GM19351 (cell line): ENCODE measurements at regions not wholly inside any gene's neighbourhood (a gene's known extent, or its start where the extent isn't known, plus 50 kb on each side); places are given as distances from the start of the nearest gene placed in this dataset.

ENCODE experiments used
- ATAC-seq: cut with Tn5 transposase; IDR thresholded peaks from one replicate; pipeline ENCODE4 v1.9.1; 2021; ENCODE audit warnings: mild to moderate bottlenecking, moderate library complexity; ENCODE audit not compliant: unreplicated experiment

DNA sequence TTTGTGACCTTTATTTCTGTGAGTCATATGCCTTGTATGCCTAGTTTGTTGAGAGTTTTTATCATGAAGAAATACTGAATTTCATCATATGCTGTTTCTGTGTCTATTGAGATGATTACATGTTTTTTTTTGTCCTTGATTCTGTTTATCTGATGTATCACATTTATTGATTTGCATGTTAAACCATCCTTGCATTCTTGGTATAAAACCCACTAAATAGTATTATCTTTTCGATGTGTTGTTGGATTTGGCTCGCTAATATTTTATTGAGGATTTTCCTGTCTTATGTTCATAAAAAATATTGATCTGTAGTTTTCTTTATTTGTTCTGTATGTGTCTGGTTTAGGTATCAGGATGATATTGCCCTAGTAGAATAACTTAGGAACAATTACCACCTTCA is 164.7 kb upstream of the CHRM3 start:
- no peak for ATAC-seq

DNA sequence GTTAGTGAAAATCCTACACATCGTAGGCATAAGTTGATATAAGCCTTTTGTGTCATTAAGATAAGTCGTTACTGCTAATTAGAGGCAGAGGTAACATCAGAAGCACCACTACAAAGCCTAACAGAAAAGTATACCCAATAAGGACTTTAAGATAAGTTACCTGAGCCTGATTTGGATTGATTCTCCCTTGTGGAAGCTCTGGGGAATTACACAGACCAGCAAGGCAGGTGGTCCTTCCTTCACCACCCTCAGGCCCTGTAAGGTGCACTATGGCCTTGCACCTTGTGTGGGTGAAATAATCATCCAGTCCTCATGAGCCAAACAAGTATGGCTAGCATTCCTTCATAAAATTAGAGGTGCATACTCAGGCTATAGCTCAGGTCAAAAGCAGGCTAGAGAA is 166.7 kb upstream of the CHRM3 start:
- no peak for ATAC-seq

DNA sequence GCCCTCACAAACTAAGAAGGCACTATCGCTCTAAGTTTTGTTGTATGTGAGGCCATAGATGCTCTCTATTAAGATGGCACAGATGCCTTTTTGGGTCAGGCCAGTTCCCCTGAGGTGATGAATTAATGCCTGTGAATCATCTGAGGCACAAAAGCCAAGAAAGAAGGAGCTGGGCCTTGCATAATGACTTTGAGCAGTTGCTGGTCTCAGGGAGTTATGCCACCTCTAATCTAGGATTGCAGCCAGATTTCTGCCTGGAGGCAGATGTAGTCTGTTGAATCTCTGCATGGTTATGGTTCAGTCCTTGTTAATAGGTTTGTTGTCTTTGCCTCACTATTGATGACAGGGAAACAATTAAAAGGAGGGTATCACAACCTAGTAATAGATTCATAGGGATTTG is 168.1 kb upstream of the CHRM3 start:
- ATAC-seq: no peak

DNA sequence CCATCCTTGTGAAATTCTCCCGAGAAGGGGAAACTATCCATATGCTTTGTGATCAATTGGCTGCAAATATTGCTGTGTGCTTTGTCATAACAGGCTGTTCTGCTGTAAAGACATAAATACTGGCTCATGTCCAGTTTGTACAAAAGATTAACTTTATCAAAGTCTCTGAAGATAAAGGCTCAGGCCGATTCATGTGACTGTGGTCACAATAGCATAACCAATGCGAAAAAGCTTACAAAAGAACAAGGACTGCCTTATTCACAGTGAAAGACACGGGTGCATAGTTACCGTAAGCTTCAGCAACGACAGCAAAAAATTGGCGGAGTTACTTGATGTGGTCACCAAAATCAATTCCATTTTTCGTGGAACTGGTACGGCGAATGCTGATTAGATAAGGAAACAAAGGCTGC is 173.6 kb upstream of the CHRM3 start:
- no peak for ATAC-seq

DNA sequence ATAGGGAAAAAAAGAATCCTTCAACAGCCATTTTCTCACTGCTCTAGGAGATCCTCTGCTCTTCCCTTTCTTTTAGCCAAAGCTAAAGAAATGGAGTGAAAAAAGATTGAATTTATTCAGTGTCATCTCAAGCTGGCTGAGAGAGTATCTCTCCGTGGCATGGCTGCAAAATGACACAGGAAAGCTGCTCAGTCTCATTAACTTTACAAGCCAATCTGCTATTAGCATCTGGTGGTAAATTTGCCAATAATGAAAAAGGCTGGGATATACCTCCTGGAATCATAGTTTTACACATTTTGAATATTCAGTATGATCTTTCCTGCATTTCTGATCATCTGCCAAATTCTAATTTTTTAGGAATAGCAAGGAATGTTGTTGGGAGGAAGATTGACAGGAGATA is 176.8 kb upstream of the CHRM3 start:
- no peak for ATAC-seq

DNA sequence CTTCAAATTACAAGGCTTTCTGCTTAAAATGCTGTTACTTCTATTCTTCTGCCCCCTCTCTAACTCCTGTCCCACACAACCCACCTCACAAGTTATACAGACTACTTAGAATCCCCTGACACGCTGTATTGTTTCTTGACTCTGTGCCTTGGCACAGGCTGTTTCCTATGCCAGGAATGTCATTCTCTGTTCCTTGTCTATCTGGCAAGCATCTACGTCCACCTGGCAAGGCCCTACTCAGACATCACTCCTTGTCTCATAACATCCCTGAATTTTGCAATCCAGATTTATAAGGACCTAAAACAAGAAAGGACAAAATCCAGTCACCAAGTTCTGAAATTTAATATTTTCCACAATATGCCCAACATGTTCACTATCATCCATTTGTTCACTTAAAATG is 182.0 kb upstream of the CHRM3 start:
- ATAC-seq: no peak

DNA sequence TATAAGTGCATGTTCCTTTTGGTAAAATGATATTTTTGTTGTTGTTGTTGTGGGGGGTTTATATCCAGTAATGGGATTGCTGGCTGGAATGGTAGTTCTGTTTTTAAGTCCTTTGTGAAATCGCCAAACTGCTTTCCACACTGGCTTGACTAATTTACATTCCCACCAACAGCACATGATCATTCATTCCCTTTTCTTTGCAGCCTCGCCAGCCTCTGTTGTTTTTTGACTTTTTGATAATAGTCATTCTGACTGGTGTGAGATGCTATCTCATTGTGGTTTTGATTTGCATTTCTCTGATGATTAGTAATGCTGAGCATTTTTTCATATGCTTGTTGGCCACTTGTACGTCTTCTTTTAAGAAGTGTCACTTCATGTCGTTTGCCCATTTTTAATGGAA is 188.5 kb upstream of the CHRM3 start:
- ATAC-seq: no peak

DNA sequence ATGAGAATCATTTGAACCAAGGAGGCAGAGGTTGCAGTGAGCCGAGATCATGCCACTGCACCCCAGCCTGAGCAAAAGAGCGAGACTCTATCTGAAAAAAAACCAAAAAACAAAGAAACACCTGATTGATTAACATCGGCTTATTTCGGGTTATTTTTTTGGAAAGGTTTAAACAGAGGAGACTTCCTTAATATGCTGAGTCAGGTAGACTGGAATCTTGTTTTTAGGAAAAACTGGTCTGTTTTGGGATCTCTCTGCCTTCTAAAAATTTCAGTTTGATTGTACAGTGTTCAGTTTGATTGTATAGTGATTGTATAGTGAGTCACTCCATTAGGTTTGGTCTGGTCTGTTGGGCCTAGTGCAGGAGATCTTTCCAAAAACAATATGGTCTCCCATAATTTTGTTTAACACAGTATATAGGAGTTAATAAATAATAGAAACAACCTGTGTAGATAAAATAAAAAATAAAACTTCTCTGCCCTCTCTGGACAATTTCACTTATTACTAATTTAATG is 196.3 kb upstream of the CHRM3 start:
- ATAC-seq: no peak

DNA sequence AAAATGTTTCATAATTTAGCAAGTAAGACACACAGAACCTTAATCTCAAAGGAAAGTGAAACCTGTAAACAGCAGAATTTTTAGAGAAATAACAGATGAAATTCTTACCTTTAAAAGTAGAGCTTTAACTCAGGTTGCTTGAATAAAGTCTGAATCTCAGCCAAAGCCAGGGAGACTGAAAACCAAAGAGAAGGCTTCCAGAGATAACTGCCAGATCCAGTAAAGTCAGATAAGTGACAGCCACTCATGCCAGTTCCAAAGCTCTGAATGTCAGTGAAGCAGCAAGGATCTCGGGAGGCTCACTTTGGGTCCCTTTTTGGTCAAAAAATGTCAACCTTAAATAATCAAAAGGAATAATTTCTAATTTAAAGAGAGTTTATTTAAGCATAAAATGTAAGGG is 199.9 kb upstream of the CHRM3 start:
- ATAC-seq: no peak

DNA sequence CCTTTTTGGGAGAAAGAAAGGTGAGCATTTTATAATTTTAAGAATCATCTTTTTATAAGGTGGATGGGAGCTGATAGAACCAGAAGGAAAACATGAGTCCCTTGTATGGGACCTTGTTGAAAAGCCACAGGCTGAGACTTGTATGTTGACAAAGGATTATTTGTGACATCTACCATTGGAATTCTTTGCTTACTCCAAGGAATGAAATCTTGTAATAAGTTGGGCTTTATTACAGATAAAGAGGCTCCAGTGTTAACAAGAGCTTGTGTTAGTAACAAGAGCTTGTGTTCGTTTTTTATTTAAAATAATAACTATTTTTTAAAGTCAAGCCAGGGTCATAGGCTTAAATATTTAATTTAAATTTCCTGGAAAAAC is 201.1 kb upstream of the CHRM3 start:
- no peak for ATAC-seq

DNA sequence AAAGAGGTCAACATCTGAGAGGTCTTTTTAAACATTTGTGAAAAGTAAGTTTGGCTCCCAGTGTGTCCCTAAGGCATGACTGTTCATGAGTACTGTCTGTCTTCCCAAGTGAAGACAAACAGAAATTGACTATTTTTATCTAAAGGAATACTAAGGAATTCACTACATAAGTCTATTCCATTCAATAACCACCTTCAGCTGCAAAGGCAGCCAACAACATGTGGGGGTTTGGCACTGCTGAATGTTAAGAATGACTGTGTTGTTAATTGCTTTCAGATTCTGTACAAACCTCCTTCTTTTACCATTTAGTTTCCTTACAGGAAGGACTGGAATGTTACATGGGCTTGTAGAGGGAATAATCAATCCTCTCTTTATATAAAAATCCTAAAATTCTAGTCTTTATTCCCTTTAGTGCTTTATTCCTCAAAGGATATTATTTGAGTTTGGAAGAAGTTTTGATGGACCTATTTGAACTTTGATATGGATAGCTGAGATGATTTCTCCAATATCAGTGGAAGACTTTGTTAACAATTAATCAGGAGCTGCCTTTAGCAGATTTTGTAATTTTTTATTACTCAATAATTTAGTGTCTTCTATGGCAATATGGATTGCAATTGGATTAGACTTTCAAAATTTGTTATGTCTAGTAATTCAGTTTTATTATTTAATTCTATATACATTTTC is 201.7 kb upstream of the CHRM3 start:
- ATAC-seq: no peak

DNA sequence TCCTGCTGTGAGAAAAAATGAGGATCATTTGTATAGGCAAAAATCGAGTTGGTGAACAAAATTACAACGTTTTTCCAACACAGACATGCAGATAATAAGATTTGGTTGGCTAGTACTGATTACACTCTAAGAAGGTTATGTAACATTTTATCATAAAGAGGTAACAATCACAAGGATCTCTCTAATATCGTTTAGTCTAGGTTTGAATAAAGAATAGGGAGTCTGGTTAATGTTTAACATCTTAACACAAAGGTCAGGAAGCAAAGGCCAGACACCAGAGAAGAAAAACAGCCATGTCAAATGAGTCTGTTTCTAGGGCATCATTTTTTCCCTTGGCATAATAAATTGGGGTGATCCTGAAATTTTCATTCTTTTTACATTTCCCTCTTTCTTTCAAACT is 207.4 kb upstream of the CHRM3 start:
- ATAC-seq: no peak

DNA sequence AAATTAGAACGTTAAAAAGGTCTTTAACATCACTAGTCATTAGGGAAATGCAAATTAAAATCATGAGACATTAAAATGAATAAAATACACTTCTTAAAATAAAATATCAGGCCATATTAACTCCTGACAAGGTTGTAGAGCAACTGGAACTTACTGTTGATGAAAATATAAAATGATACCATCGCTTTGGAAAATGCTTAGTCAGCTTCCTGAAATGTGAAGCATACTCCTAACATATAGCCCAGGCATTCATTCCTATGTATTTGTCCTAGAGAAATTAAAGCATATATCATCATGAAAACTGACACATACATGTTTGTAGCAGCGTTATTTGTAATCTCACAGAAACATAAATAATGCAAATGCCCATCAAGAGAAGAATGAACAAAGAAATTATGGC is 211.5 kb upstream of the CHRM3 start:
- no peak for ATAC-seq

DNA sequence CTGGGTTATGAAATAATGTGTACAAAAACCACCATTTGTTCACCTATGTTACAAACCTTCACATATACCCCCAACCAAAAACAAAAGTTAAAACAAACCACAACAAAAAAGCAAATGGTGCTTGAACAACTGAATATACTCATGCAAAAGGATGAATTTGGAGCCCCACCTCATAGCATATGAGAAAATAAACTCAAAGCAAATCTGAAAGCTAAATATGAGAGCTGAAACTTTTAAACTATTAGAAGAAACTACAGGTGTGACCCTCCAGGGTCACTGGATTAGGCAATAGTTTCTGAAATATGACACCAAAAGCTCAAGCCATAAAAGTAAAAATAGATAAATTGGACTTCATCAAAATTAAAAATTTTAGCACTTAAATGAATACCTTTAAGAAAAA is 215.5 kb upstream of the CHRM3 start:
- ATAC-seq: no peak

DNA sequence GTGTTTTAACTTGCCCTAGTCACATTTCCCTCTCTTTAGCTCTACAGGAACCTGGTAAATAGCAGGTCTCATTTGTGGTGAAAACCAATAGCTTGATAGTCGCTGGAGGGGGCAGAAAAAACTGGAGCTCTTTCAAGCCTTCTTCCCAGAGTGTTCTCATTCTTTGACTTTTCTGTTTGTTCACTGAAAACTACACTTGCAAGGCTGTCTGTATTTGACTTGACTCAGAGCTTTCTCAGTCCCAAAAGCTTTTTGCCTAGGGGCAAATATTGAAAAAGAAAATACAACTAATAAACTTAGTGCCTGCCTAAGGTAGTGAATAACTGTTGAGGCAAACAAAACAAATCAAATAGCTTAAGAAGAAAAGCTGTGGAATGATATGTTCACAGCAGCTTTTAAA is 217.1 kb upstream of the CHRM3 start:
- no peak for ATAC-seq

DNA sequence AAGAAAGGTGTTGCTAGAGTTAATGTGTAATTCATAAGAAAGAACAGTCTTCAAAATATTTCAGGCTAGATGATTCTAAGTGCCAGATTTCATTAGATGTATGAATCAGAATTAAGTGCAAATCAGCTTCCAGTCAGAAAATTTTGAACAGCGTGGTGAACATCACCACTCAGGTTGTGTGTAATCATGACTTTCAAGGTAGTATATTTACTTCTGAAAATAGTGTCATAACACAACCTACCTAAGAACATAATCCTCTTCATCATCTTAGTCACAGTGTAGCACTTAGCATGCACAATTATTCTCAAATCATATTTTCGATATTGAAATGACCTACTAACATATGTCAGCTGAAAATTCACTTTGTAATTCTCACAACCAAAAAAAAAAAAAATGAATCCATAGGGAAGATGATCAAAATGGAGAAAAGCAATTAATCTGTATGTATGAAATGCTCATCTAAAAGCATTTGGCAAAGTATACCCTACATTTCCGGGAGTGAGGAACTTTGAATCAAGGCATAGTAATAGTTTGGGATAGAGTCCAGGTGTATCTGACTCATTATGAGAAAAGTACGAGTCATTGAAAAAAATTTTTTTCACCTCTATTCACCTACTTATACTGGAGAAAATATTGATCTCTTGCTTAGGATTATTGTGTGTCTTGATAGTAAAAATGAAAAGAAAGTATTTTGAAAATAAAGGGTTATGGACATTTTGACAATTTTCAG is 221.8 kb upstream of the CHRM3 start:
- no peak for ATAC-seq

DNA sequence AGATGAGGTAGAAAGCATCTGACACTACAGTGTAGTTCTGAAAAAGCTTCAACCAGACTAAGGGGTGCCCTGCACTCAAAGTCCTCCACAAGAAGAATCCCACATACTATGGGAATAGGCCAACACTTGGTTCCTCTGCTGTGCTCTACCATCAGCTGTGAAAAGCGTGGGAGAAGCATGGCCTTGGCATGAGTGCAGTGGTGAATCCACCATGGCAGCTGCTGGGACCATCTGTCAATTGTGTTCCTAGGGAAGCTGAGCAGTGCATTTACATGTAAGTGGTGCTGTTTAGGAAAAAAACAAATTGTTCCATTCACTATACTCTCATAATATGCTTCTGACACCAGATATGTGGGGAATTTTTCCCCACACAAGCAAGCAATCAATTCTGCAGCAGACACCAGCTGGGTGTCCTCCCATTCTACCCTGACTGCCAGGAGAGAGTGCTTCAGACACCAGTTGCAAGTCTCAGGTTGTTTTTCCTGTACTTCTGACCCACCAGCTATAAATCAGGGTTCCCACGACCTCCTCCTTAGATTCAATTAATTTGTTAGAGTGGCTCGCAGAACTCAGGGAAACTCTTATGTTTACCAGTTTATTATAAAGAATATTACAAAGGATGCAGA is 230.8 kb upstream of the CHRM3 start:
- ATAC-seq: no peak

DNA sequence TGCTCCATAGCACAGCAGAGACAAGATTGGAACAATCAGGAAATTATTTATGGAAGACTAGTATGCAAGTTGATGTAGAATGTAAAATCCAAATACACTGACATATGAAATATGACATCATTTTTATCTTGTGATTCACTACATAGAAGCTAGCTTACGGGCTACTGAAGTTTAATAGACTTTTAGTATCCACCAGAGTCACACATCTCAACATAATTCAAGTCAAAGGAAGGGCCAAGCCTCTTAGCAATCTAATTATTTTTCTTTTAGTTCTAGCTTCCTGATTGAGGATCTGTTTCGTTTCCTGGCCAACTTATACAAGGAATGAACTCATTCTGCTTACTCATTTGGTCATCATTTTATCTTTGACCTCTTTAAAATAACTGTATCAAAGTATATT is 234.4 kb upstream of the CHRM3 start:
- ATAC-seq: no peak

DNA sequence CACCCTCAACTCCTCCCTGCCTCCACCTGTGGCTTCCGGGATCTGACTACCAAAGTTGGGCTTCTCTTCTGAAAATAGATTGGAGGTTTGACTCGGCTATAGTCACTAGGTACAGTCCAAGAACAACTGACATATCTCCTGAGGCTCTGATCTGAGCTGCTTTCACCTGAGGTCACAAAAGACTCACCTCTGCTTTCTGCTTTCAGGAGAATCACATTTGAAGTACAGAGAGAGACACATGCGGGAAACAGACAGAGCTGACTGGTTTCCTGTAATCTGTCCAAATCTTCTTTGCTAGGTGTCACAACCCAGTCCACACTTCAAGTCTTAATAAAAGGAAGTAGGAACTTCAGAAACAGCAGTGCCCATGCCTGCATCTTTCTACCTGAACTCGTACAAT is 245.4 kb upstream of the CHRM3 start:
- ATAC-seq: no peak

DNA sequence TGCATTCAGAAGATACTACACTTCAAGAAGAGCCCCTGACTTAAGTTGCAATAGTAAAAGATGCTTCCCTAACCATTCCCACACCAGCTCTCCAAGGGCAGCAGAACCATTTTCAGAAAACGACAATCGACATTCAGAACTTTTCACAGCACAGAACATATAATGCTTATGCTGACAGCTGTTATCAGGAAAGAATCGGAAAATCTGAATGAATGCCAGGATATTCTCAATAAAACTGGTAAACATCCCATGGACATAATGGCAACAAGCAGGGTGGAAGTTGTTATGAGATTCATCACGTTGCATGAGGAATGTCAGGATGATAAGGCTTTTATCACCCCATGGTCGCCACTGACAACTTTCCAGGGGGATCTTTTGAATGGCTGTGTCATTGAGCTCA is 246.6 kb upstream of the CHRM3 start:
- ATAC-seq: no peak

DNA sequence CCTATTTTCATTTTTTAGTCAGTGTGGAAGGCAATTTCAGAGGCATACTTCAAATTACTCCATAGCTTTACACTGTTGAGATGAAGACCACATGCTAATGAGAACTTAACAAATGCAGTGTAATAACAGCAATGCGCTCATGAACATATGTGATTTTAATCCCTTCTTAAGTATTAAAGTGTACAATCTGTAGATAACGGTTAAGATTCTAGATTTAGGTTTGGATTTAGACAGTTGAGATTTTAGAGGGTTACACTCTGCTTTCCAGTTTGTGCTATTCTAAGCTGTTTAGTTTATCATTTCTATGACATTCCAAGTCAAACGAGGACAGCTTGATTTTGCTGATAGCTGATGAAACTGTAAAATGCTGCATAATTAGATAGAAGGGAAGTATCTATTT is 257.8 kb upstream of the CHRM3 start:
- ATAC-seq: no peak

DNA sequence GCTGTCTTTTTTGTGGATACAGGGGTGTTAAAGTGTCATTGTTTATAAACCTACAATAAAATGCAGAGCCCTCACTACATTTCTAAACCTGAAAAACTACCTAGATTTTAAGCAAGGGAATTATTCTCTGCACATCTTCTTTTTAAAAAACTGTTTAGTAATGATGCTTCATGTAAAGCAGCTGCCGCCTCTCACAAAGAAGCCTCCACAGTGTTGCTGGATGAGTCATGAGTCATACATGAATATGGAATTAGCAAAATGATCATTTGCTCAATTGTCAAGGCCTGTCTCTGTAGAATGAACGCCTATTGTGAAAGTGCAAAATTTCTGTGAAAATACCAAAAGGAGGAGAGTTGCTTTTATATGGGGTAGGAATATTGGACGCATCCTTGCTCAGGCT is 259.5 kb upstream of the CHRM3 start:
- ATAC-seq: no peak
